PFSK-1 (cell line): ENCODE measurements at regions not wholly inside any gene's neighbourhood (a gene's known extent, or its start where the extent isn't known, plus 50 kb on each side); places are given as distances from the start of the nearest gene placed in this dataset.

Experiments
- FOXP2 ChIP-seq: optimal IDR thresholded peaks from 2 replicates; pipeline ENCODE3; 2011; ENCODE audit warnings: borderline replicate concordance, control low read depth, inconsistent platforms; ENCODE audit not compliant: insufficient read depth; ENCODE audit errors: extremely low read length, extremely low read depth
- POLR2AphosphoS5 ChIP-seq: IDR thresholded peaks from 2 replicates; pipeline ENCODE4 v1.6.1; 2012; ENCODE audit warnings: low read depth, mild to moderate bottlenecking, control low read depth, low read length, moderate library complexity
- REST ChIP-seq, 2 experiments: IDR thresholded peaks; 2 replicates each; pipeline versions ENCODE4 v1.6.1 to v1.8.0; 2011 to 2012; ENCODE audit warnings: low read depth in 2 of 2, low read length in 2 of 2, control low read depth in 1 of 2, inconsistent platforms in 1 of 2, mild to moderate bottlenecking in 1 of 2, moderate library complexity in 1 of 2; ENCODE audit not compliant: insufficient read depth in 1 of 2
- SIN3A ChIP-seq: IDR thresholded peaks from 2 replicates; pipeline ENCODE4 v1.6.1; 2012; ENCODE audit warnings: mild to moderate bottlenecking, low read length, moderate library complexity, borderline replicate concordance; ENCODE audit not compliant: insufficient read depth
- TAF1 ChIP-seq: IDR thresholded peaks from 2 replicates; pipeline ENCODE4 v1.6.1; 2012; ENCODE audit warnings: low read length, control low read depth, borderline replicate concordance; ENCODE audit not compliant: insufficient read depth

GRCh38 chr3:64954995-64955636 is 267.3 kb upstream of the ADAMTS9 start:
- TF ChIP-seq REST (IDR thresholded peaks at IDR 0.05; ENCODE audit: insufficient read depth in 1 of 2, low read depth in 2 of 2, low read length in 2 of 2) (no peak), TAF1 (no peak), SIN3A (no peak; the same call in 1 of the 2 replicates), POLR2AphosphoS5 (peak; percentile 38; the same call in 1 of the 2 replicates), FOXP2 (no peak)
